HG03159 (cell line): ENCODE measurements at regions not wholly inside any gene's neighbourhood (a gene's known extent, or its start where the extent isn't known, plus 50 kb on each side); places are given as distances from the start of the nearest gene placed in this dataset.
"Not testable (repeated sequence)": the region's sequence is repeated elsewhere in the genome, so short reads cannot be mapped to it uniquely, and the experiment has no call there.

Experiments used
- ATAC-seq: cut with Tn5 transposase; IDR thresholded peaks from one replicate; pipeline ENCODE4 v1.9.1; 2021; ENCODE audit warnings: mild to moderate bottlenecking, moderate library complexity; ENCODE audit not compliant: unreplicated experiment

DNA sequence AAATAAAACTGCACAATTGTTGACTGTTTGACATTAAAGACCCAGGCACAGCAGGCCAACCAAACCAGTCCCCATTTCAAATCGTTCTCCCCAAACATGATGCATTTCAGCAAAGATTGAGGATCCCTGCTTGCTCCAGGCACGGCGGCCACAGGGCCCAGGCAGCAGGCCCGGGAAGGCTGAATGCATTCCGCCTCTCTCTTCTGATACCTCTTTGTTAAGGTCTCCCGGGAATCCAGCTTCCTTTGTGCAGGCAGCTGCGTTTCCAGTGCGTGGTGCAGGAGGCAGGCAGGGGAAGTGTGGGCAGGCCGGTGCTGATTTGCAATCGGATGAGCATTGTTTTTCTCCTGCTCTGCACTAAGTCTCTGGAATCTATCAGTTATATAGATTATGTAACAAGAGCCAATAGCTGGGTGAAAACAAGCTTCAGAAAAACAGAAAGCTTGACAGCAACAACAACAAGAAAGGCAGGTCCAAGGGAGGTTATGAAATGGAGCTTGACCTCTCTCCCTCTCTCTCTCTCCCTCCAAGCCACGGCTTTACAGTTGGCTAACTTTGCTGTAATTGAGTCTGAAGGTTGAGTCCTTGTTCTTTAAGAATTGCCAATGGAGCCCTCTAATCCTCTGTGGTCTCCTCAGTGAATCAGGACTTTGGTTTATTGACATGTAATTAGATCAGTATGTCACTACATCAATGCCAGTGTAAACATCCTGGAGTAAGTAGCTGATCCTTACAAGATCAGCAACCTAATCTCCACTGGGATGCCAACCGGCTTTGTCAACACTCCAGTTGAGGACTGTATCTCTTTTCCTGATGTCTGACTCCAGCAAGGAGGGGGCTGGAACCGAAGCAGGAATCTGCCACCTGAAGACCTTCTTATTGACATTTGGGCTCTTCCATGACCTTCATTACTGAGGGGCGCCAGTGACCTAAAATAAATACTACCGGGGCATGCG lies 338.0 kb downstream of the TEX29 start:
- ATAC-seq, result no peak

DNA sequence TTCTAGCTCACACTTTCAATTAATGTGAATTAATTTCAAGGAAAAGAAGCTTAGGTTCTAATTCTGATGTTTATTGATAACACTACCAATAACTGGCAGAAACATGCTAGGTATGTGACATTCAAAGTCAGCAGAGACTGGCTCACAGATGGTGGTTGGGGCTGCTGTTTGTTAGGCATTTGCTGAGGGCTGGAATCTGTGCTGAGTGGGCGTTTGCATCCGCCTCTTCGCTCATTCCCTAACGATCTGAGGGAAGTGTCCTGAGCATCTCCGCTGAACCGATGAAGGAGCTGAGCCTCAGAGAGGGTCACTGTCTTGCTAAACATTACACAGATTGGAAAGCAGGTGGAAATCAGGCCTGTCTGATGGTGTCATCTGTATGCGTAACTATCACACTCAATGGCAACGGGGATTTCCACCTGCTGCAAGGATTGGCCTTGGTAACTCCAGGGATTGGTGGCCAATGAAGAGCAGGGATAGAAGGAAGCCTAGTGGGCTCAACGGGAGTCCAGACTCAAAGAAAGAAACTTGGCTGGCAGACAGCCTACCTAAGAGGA lies 338.9 kb downstream of the TEX29 start:
- ATAC-seq, result no peak

DNA sequence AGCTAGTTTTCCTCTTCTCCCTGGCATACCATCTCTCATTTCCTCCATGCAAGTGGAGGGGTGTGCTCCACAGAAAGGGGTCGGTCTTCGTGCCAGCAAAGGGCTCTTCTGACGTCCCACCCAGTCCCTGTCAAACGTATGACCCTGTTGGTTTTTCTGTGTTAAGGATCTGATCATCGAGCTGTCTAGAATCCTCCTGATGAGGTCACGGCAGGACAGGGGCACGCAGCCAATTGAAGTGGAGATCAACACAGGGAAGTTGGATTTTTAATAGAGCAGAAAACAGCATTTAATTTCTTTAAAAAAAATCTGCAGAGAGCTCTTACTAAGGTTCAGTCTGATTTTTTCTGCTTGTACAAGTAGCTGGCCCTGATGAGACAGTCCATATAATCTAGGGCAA lies 339.4 kb downstream of the TEX29 start:
- no peak for ATAC-seq

DNA sequence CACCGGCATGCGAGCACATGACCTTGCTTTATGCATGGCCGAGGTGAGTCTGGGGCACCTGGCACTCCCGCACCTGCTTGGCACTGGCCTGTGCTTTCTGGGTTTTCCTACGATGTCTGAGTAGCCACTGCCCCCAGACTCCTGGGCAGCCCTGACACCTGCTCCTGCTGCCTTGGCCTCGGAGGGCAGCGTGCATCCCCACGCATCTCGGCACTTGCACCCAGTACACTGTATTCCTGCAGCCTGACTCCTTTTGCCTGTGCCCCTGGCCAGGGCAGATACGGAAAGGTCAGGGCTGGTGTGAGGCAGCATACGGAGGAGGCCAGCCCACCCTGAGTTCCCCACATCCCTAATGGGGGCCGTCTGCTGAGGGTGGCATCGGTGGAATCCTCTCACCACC lies 340.6 kb downstream of the TEX29 start:
- no peak for ATAC-seq

DNA sequence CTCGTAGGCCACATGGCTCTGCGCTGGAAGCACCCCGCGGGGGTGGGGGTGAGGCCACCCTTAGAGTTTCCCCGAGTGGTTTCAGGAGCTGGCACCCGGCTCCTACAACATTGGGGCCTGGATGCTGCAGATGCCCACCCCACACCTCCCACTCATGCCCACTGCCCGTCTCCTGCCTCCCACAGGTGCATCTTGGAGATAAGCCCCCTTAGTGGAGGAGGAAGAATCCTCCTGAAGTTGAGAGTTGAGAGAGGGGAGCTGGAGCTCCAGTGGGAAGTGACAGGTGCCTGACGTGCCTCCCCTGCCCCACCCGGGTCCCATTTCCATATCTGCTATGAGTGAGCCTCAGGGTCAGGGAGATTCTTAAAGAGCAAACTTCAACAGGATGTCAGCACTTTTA lies 341.3 kb downstream of the TEX29 start:
- ATAC-seq, result no peak

DNA sequence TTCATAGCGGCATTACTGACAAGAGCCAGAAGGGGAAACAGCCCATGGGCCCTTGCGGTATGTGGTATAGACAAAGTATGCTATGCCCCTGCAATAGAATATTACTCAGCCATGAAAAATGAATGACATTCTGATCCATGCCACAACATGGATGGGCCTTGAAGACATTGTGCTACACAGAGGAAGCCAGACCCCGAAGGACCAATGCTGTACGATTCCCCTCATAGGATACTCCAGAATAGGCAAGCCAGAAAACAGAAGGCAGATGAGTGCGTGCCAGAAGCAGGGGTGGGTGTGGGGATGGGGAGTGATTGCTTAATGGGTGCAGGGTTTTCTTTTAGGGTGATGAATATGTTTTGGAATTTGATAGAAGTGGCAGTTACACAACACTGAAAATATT lies 342.0 kb downstream of the TEX29 start:
- ATAC-seq, result no peak

DNA sequence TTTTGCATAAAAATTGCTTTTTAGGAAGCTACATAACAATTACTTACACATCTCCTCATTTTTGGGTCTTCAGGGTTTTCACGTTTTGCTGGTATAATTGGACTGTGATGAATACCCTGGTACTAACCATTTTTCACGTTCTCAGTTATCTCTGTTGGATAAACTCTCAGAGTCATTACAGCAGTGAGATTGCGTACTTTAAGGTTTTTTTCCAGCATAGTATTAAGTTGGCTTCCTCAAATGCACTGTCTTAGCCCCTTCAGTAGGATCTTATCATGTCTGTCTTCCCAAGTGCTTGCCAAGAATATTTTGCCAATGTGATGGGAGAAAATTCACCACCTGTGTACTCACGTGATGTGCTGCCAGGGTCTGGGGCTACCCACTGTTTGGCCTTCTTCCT lies 342.5 kb downstream of the TEX29 start:
- no peak for ATAC-seq

DNA sequence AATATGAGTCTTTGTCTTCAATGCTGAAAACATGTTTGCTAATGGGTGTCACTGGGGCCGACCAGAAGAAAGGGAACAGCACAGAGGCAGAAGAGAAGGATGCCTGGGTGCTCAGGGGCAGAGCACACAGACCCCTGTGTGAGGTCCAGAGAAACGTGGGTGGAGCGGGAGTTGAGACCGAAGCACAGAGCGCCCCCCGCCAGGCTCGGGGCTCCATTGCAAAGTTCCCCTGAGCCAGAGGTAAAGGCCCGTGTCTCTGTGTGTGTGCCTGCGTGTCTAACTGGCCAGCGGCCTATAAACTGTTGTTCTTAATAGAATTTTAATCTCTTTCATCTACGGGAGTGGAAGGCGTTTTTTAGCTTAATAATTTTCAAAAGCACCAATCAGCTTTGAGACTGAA lies 343.1 kb downstream of the TEX29 start:
- ATAC-seq, result no peak

DNA sequence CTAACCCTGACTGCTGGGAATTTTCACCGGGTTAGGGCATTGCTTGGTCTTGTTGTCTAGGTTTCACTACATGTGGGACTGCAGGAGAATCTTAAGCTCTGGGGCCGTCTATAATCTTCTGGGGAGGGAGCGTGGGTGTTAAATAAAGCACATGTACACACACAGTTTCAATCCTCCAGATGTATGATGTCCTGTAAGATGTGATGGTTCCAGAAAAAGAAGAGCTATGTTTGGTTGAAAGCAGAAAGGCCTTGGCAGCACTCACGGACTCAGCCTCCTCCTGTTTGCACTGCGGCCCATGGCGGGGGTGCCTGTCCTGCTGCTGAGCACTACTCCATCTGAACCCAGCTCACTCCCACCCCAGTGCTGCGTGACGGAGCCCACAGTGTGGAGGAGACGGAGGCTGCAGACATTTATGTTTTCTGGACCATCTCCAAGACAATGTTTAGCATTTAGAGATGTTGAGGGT lies 343.5 kb downstream of the TEX29 start:
- no peak for ATAC-seq

DNA sequence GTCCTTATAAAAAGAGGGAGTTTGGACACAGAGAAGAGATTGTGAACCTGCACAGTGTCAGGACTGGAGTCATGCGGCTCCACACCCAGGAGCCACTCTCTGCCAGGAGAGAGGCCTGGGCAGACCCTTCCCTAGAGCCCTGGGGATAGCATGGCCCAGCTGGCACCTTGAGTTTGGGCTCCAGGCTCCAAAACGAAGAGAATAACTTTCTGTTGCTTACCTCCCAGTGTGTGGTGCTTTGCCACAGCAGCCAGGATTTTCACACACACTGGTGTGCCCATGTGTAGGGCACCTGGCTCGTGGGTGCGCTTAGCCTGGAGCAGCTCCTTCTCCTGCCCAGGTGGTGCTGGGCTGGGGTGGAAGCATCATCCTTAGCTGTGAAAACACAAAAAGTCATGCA lies 344.3 kb downstream of the TEX29 start:
- no peak for ATAC-seq

DNA sequence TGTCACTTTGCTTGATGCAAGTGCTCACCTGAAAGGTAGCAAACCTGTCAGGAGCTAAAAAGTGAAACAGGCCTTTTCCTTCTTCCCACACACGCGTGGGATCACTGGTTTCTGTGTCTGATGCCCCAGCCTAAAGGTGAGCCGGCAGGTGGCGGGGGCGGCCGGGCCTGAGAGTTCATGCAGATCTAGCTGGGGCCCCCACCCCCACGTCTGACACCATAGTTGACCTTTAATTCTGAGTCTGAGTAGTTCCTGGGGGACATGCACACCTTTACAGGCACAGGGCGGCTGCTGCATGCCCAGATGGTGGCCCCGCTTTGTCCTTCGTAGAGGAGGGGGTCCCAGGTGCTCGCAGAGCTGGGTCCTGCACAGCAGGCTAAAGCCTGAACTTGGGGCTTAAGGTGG lies 345.3 kb downstream of the TEX29 start:
- no peak for ATAC-seq

DNA sequence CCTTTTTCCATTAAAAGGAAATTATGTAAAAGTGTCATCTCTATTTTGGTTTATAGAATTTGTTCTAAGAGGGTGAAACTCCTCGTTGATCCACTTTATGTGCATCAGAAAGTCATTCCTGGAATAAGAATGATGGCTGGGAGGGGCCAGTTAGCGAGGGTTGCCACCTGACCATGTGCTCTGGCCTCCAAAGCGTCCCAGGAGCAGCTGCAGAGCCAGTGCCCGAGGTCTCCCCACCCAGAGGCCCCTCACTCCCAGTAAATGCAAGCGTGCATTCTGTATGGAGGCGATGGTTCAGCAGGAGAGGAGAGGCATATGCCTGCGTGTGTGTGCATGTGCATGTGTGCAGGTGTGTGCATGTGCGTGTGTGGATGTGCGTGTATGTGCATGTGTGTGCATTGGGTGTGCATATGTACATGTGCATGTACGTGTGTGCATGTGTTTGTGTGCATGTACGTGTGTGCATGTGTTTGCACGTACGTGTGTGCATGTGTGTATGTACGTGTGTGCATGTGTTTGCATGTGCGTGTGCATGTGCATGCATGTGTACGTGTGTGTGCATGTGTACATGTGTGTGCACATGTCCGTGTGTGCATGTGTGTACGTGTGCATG lies 345.8 kb downstream of the TEX29 start:
- no peak for ATAC-seq

DNA sequence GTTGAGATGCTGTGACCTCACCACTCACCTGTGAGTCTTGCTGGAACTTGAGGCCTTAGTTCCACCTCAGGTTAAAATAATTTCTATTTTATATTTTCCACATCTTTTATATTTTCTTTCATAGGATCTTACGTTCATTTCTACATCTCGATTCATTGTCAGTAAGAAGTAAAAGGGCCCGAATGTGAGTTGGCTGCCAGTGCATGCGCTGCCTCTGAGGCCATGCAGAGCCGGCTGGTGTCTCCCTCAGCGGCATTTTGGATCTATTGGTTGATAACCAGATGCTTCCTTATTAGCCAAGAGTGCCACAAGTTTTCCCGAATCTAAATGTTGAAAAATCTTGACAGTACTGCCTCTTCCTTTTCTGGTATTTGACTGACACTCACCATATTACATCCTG lies 347.3 kb downstream of the TEX29 start:
- no peak for ATAC-seq

DNA sequence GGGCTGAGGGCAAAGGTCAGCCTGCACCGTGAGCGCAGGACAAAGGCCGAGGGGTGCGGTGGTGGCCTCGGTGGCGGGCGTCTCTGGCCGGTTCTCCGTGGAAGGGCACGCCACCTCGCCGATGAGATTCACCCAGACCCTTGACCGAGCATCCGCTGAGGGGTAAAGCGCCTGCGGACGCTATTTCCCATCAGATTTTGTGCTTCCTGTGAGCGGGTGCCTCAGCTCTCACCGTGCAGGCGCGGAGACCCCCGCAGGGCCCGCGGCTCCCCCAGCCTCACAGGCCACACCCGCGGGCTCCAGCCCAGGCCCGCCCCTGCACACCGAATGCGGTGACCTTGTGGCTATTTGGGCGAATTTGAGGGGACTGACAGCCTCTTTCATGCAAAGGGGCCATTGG lies 348.0 kb downstream of the TEX29 start:
- ATAC-seq, result no peak

DNA sequence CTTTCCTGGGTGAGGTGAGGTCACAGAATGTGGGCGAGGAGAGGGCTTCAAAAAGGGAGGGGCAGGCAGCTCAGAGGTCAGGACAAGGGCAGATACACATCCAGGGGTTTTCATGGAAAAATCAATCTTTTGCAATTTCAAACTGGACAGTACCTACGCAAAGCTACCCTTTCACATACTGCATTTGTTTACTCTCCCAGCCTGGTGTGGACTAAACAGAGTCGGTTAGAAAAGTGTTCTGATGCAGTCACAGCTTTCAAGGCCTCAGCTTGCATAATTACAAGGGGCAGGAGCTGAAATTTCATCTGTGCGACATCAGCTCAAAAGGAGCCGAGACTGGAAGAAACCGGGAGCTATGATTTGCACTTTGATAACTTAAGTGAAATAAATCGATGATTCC lies 351.8 kb downstream of the TEX29 start:
- ATAC-seq, result not testable (repeated sequence)

DNA sequence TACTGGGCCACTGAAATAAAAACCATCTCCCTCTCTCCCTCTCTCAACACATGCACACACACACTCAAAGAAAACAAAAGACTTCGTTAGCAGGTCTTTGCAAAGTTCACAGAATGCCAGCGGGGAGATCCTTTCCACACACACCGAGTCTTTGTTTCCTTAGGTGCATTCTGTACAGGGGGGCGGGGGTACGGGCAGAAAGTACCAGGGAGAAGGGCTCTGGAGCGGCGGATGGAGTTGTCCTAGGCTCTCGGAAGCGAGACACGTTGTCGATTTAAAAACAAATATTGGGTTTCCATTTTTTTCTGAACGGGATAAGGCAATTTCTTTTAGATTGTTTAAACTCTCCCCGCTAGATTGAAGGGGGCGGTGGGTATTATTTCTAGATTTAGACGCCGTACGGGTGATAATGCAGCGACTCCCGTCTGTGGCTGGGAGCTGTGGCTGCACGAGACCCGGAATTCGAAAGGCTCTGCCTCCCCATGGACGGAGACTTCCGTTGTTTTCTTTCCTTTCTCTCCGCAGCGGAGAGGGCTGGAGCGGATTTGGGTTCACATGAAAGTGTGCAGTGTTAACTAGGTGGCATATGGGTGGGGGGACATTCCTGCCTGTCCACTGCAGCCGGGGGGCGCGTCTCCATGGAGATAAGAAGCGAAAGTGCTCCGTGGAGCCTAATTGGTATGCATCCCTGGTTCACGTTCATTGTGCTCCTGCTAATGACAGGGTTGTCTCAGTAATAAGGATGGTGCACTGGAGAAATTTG lies 357.9 kb downstream of the TEX29 start:
- ATAC-seq, result not testable (repeated sequence)

DNA sequence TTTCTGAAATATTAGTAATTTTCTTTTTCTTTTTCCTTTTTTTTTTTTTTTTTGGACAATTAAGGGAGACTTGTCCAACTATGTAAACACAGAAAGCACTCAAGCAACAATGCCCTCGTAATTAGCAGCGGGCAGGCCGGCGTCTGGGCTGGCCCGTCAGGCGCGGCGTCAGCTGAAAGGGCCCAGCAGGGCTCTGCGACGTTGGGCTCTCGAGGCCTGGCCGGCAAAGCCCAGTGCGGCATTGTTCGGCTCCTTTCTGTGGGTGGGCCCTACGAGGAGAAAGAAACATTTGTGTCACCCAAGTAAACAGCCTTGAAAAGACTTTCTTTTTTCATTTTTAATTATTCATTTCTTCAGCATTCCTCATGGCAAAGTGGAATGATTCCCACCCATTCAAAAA lies 359.2 kb downstream of the TEX29 start:
- not testable (repeated sequence) for ATAC-seq

DNA sequence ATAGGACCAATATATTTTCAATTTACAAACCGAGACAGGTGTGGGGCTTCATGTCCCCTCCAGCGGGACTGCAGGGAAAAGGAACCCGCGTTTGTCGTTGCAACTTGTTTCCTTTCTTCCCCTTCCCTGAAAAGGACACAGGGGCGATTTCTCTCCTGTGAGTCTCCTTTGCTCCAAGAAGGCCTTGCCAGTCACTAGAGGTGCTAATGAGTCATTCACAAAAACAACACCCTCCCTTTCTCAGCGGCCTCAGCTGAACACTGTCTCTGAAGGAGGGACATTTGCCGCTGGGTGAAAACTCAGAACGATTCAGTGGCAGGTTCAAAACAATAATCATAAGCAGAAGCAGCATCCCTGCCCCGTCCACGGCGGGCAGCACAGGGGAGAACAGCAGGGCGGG lies 359.7 kb downstream of the TEX29 start:
- ATAC-seq, result not testable (repeated sequence)

DNA sequence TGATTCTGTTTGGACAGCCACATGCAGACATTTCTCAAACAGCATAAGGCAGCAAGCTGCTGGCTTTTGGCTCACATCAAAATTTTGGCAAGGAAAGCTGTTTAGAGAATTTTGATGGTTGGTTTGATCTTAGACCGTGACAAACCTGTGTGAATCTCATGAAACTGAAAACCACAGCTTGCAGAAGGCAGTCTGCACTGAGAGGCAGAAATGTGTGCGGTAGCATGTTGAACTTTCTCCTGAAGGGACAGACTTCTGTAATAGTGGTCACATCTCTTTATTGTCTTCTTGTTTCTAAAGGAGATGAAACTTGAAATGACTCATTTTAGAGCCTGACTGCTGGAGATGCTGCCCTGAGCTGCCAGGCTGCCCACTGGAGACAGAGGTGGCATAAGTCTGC lies 371.6 kb downstream of the TEX29 start:
- ATAC-seq, result not testable (repeated sequence)

DNA sequence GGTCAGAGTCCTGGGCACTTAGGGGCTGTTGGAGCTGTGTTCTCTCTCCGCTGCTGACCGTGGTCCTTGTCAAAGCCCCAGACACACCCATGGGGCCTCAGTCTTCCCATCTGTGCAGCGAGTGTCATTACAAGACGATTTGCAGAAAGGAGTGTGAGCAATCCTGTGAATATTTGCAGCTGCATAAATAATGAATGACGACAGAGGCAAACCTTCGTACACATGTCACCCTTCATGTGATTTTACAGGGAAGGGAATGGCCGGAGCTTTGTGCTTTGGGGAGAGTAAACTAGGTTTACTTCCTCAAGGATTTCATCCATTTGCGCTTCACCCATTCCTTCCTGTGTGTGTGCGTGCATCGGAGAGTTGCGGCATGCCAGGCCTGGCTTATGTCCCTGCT lies 370.8 kb upstream of the SOX1 start:
- not testable (repeated sequence) for ATAC-seq

DNA sequence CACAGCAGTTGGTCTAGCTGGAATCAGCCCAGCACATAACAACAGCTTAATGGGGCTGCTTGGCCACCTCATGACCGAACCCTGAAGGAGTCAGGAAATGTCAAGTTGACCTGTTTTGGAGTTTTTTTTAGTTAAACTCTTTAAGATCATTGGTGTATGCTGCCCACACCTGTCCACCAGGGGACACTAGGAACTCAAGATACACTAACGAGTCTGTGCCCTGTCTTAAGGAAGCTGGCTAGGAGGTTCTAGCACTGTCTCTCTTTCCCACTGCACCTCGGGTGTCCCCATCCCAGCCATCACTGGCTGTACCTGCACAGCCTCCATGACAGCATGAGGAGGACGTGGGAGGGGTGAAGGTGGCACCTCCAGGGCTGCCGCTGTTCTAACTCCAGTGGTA lies 364.9 kb upstream of the SOX1 start:
- not testable (repeated sequence) for ATAC-seq
